SK-N-SH treated with all-trans-retinoic acid at 6 μM for 48 hours (cell line): ENCODE measurements at regions not wholly inside any gene's neighbourhood (a gene's known extent, or its start where the extent isn't known, plus 50 kb on each side); places are given as distances from the start of the nearest gene placed in this dataset.

Experiments
- BACH2 ChIP-seq: fragments of 250-450 bp; sonication (Bioruptor Pico); IDR thresholded peaks from 2 replicates; pipeline ENCODE4 v1.9.0; 2021; ENCODE audit warnings: mild to moderate bottlenecking, borderline replicate concordance
- RARB ChIP-seq: fragments of 250-450 bp; sonication (Bioruptor Pico); IDR thresholded peaks from 2 replicates; pipeline ENCODE4 v1.8.0; 2021; ENCODE audit warnings: mild to moderate bottlenecking, moderate library complexity
- ZFP30 ChIP-seq: fragments of 450-650 bp; formaldehyde crosslinking; IDR thresholded peaks from 2 replicates; pipeline ENCODE4 v1.5.0; 2022; ENCODE audit warnings: mild to moderate bottlenecking, moderate library complexity
- TF ChIP-seq, protein P1 (sequence below): fragments of 250-450 bp; sonication (Bioruptor Pico); IDR thresholded peaks from 2 replicates; pipeline ENCODE4 v1.8.0; 2020; ENCODE audit warnings: mild to moderate bottlenecking, moderate library complexity, borderline replicate concordance

DNA sequence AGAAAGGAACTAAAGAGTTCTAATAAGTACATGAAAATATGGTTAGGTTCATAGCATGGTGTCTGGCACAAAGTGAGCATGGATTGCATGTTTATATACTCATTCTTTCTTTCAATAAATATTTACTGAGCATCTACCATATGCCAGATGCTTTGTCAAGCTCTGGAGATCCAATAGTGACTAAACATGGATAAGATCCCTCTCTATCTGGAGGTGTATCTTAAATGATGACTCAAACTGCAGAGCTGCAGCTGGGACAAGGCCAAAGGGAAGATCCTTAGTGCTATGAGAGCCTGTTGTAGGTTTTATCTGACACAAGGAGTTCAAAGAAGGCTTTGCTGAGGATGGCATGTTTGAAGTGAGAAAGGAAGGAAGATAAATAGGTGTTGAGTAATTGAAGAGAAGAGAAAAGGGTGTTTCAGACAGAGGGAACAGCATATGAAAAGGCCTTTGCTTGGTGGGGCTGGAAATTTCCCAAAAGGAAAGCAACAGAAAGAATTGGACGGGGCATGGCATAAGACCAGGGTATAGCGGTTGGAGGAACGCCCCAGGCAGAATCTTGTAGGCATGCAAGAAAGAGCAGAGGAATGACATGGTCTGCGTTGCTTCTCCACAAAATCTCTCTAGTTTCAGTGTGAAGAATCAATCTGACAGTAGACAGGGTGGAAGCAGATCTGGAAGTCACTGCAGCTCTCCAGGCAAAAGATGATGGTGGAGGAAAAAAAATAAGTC lies 239.9 kb upstream of the LRTM1 start:
- no peak for TF ChIP-seq BACH2
- TF ChIP-seq, protein P1, sequence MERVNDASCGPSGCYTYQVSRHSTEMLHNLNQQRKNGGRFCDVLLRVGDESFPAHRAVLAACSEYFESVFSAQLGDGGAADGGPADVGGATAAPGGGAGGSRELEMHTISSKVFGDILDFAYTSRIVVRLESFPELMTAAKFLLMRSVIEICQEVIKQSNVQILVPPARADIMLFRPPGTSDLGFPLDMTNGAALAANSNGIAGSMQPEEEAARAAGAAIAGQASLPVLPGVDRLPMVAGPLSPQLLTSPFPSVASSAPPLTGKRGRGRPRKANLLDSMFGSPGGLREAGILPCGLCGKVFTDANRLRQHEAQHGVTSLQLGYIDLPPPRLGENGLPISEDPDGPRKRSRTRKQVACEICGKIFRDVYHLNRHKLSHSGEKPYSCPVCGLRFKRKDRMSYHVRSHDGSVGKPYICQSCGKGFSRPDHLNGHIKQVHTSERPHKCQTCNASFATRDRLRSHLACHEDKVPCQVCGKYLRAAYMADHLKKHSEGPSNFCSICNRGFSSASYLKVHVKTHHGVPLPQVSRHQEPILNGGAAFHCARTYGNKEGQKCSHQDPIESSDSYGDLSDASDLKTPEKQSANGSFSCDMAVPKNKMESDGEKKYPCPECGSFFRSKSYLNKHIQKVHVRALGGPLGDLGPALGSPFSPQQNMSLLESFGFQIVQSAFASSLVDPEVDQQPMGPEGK = no peak
- TF ChIP-seq RARB (CRISPR knock-in tag) = no peak
- no peak for TF ChIP-seq ZFP30 (CRISPR knock-in tag)
